Loucy (cell line): ENCODE measurements at regions not wholly inside any gene's neighbourhood (a gene's known extent, or its start where the extent isn't known, plus 50 kb on each side); places are given as distances from the start of the nearest gene placed in this dataset.

Experiments
- H2AFZ ChIP-seq: fragments of 200-600 bp; sonication (generic); 2 replicates; pipeline ENCODE4 v1.6.0; 2016; ENCODE audit warnings: antibody characterized with exemption, mild to moderate bottlenecking, low read length, moderate library complexity
- H3F3A ChIP-seq: fragments of 200-600 bp; 2 replicates; pipeline ENCODE4 v1.6.0; 2016; ENCODE audit warnings: antibody characterized with exemption, low read depth, mild to moderate bottlenecking
- H3K27me3 ChIP-seq: fragments of 200-600 bp; sonication (generic); 2 replicates; pipeline ENCODE4 v1.6.1; 2014; ENCODE audit warnings: low read length, mild to moderate bottlenecking; ENCODE audit not compliant: insufficient read depth, poor library complexity, severe bottlenecking
- H3K36me3 ChIP-seq: fragments of 200-600 bp; sonication (generic); 2 replicates; pipeline ENCODE4 v1.6.1; 2016; ENCODE audit warnings: low read length; ENCODE audit not compliant: insufficient read depth
- H3K4me1 ChIP-seq: fragments of 200-600 bp; sonication (generic); 2 replicates; pipeline ENCODE4 v1.5.1; 2014; ENCODE audit warnings: low read length, mild to moderate bottlenecking; ENCODE audit not compliant: insufficient read depth, poor library complexity, severe bottlenecking
- H3K4me2 ChIP-seq: fragments of 200-600 bp; sonication (generic); 2 replicates; pipeline ENCODE4 v1.6.0; 2014; ENCODE audit warnings: antibody characterized with exemption, low read length, low read depth, mild to moderate bottlenecking; ENCODE audit not compliant: poor library complexity, severe bottlenecking
- H3K4me3 ChIP-seq: fragments of 200-600 bp; sonication (generic); 2 replicates; pipeline ENCODE4 v1.5.1; 2014; ENCODE audit warnings: low read length, mild to moderate bottlenecking, mixed read lengths; ENCODE audit not compliant: poor library complexity, severe bottlenecking
- H3K79me2 ChIP-seq: fragments of 200-600 bp; sonication (generic); 2 replicates; pipeline ENCODE4 v1.6.1; 2014; ENCODE audit warnings: low read length; ENCODE audit not compliant: insufficient read depth
- H3K9ac ChIP-seq: fragments of 200-600 bp; sonication (generic); 2 replicates; pipeline ENCODE4 v1.6.0; 2014; ENCODE audit warnings: mild to moderate bottlenecking, low read depth, low read length, moderate library complexity; ENCODE audit not compliant: poor library complexity, severe bottlenecking
- H3K9me2 ChIP-seq: fragments of 200-600 bp; sonication (generic); replicated peaks from 2 replicates; pipeline ENCODE4 v1.6.1; 2016; ENCODE audit warnings: low read depth, low read length, mixed read lengths
- H3K9me3 ChIP-seq: fragments of 200-600 bp; sonication (generic); 2 replicates; pipeline ENCODE4 v1.6.1; 2014; ENCODE audit warnings: mild to moderate bottlenecking, antibody characterized with exemption, low read length, low read depth; ENCODE audit not compliant: insufficient read depth
- H4K20me1 ChIP-seq: fragments of 200-600 bp; sonication (generic); 2 replicates; pipeline ENCODE4 v1.6.0; 2014; ENCODE audit warnings: antibody characterized with exemption, low read length, mild to moderate bottlenecking; ENCODE audit not compliant: insufficient read depth, poor library complexity, severe bottlenecking
- CTCF ChIP-seq: fragments of 200-600 bp; sonication (generic); conservative IDR thresholded peaks from 2 replicates; pipeline ENCODE4 v1.5.1; 2014; ENCODE audit warnings: mild to moderate bottlenecking, antibody characterized with exemption, low read length
- EZH2phosphoT487 ChIP-seq: fragments of 200-600 bp; IDR thresholded peaks from 2 replicates; pipeline ENCODE4 v1.6.1; 2018; ENCODE audit warnings: antibody characterized with exemption, mild to moderate bottlenecking, moderate library complexity, borderline replicate concordance

GRCh38 chr13:44869167-44869566 is 120.1 kb downstream of the NUFIP1 start:
- Histone ChIP-seq H3K4me2 (no peak overlapping the region), H3K9ac (no peak overlapping the region)
- TF ChIP-seq CTCF (no peak), EZH2phosphoT487 (no peak)

GRCh38 chr13:44868397-44868796 is 120.9 kb downstream of the NUFIP1 start:
- no peaks in the 10 kb centered on the region for H3K79me2 ChIP-seq
- no peak overlapping the region for H3K4me3 ChIP-seq
- no peaks in the 10 kb centered on the region for H3K4me1 ChIP-seq
- H3K36me3 ChIP-seq = no peaks in the 10 kb centered on the region
- H2AFZ ChIP-seq = no peak overlapping the region
- TF ChIP-seq EZH2phosphoT487 (no peak), CTCF (no peak)
- H3K9ac ChIP-seq = no peak overlapping the region
- no peaks in the 10 kb centered on the region for H3K9me2 ChIP-seq
- no peak overlapping the region for H3K4me2 ChIP-seq
- no peaks in the 10 kb centered on the region for H3K27me3 ChIP-seq
- no peaks in the 10 kb centered on the region for H3F3A ChIP-seq
- no peaks in the 10 kb centered on the region for H3K9me3 ChIP-seq
- no peaks in the 10 kb centered on the region for H4K20me1 ChIP-seq

More at GRCh38 chr13:44869167-44869566, 120.1 kb downstream of the NUFIP1 start:
- Histone ChIP-seq H3K9me3 (no peaks in the 10 kb centered on the region), H4K20me1 (no peaks in the 10 kb centered on the region), H2AFZ (no peak overlapping the region), H3K27me3 (no peaks in the 10 kb centered on the region), H3K4me3 (no peak overlapping the region), H3K9me2 (no peaks in the 10 kb centered on the region), H3F3A (no peaks in the 10 kb centered on the region), H3K79me2 (no peaks in the 10 kb centered on the region), H3K4me1 (no peaks in the 10 kb centered on the region), H3K36me3 (no peaks in the 10 kb centered on the region)

GRCh38 chr13:44867825-44868224 is 121.4 kb downstream of the NUFIP1 start:
- Histone ChIP-seq H3K4me1 (no peaks in the 10 kb centered on the region), H3K9me2 (no peaks in the 10 kb centered on the region), H3K4me3 (no peak overlapping the region), H3K36me3 (no peaks in the 10 kb centered on the region), H3K4me2 (no peak overlapping the region), H3K79me2 (no peaks in the 10 kb centered on the region), H3K27me3 (no peaks in the 10 kb centered on the region), H3F3A (no peaks in the 10 kb centered on the region), H3K9ac (no peak overlapping the region), H2AFZ (no peak overlapping the region), H3K9me3 (no peaks in the 10 kb centered on the region), H4K20me1 (no peaks in the 10 kb centered on the region)
- TF ChIP-seq EZH2phosphoT487 = no peak
- TF ChIP-seq CTCF = no peak
